HepG2 (cell line): ENCODE measurements at regions not wholly inside any gene's neighbourhood (a gene's known extent, or its start where the extent isn't known, plus 50 kb on each side); places are given as distances from the start of the nearest gene placed in this dataset.

ENCODE experiments used
- ATAC-seq: fragments of 200-7000 bp; cut with Tn5 transposase; 3 replicates; pipeline ENCODE4 v1.9.1; 2020; ENCODE audit warnings: mild to moderate bottlenecking, moderate library complexity
- BruUV-seq: library from RNA; stranded (reverse); fragments of 400-500 nt; replicated peaks from 2 replicates; lab custom pipeline; 2021; lab: Mats Ljungman, UMichigan
- CTCF ChIA-PET: fragments of 300-600 bp; formaldehyde crosslinking; extraction: SDS; loops from one replicate; lab custom pipeline; 2021; ENCODE audit warnings: low total read pairs, inconsistent platforms, low intra/inter-chr PET ratio; lab: Yijun Ruan, JAX
- POLR2A ChIA-PET: fragments of 350-600 bp; sonication (Branson Sonifier 250); formaldehyde crosslinking; loops from one replicate; lab custom pipeline; 2020; ENCODE audit warnings: antibody characterized with exemption, inconsistent platforms; lab: Yijun Ruan, JAX
- DNase-seq: peaks from one replicate; pipeline ENCODE4 v3.0.0-alpha.2; 2015; ENCODE audit warnings: low spot score
- FAIRE-seq: peaks from 3 replicates; lab custom pipeline; 2011; peaks lifted over from hg19 to GRCh38; lab: Jason Lieb, UNC
- H2AFZ ChIP-seq: one replicate; pipeline ENCODE4 v1.6.1; 2011; ENCODE audit warnings: low read length, inconsistent platforms
- H3K27ac ChIP-seq: fragments of 300-600 bp; 3 replicates; pipeline ENCODE4 v1.8.0; 2011; ENCODE audit warnings: mixed run types, mild to moderate bottlenecking, mixed read lengths, low read length, inconsistent platforms; ENCODE audit not compliant: insufficient read depth; ENCODE audit errors: extremely low read length
- H3K27me3 ChIP-seq, 2 experiments: fragments of 200-600 bp in 1 of 2; 2 replicates in 1 of 2; 3 replicates in 1 of 2; pipeline versions ENCODE4 v1.6.0 to v1.8.0; 2011; ENCODE audit warnings: low read length in 2 of 2, mild to moderate bottlenecking in 2 of 2, moderate library complexity in 2 of 2, inconsistent platforms in 1 of 2; ENCODE audit not compliant: insufficient read depth in 2 of 2, control insufficient read depth in 1 of 2
- H3K36me3 ChIP-seq, 2 experiments: fragments of 200-600 bp in 1 of 2; replicated peaks in 1 of 2; 2 replicates in 1 of 2; 3 replicates in 1 of 2; pipeline versions ENCODE4 v1.5.1 to v1.8.0; 2011; ENCODE audit warnings: low read length in 2 of 2, inconsistent platforms in 1 of 2; ENCODE audit not compliant: insufficient read depth in 2 of 2, control insufficient read depth in 1 of 2
- H3K4me1 ChIP-seq: 2 replicates; pipeline ENCODE4 v1.5.1; 2012; ENCODE audit warnings: low read length, inconsistent platforms; ENCODE audit not compliant: insufficient read depth
- H3K4me2 ChIP-seq: 2 replicates; pipeline ENCODE4 v1.6.0; 2011; ENCODE audit warnings: low read depth, low read length, inconsistent platforms
- H3K4me3 ChIP-seq, 3 experiments: fragments of 200-600 bp in 1 of 3; sonication (generic), shearing (Covaris generic) in 1 of 3; replicated peaks in 1 of 3; 2 replicates each; pipeline ENCODE4 v1.5.1; 2011 to 2016; ENCODE audit warnings: low read length in 3 of 3, inconsistent platforms in 2 of 3, low read depth in 2 of 3, mild to moderate bottlenecking in 2 of 3, control low read depth in 1 of 3, mixed read lengths in 1 of 3; ENCODE audit not compliant: insufficient read depth in 1 of 3
- H3K79me2 ChIP-seq: one replicate; pipeline ENCODE4 v1.6.1; 2011; ENCODE audit warnings: low read length, inconsistent platforms; ENCODE audit not compliant: insufficient read depth
- H3K9ac ChIP-seq: 2 replicates; pipeline ENCODE4 v1.6.0; 2011; ENCODE audit warnings: mild to moderate bottlenecking, low read depth, low read length, inconsistent platforms; ENCODE audit not compliant: insufficient read depth
- H3K9me3 ChIP-seq: 2 replicates; pipeline ENCODE4 v1.5.1; 2012; ENCODE audit warnings: mild to moderate bottlenecking, low read length
- H4K20me1 ChIP-seq: 2 replicates; pipeline ENCODE4 v1.6.0; 2011; ENCODE audit warnings: inconsistent platforms, mild to moderate bottlenecking, low read length, moderate library complexity; ENCODE audit not compliant: insufficient read depth
- ARID2 ChIP-seq: sonication (generic); formaldehyde crosslinking; IDR thresholded peaks from 2 replicates; pipeline ENCODE4 v1.8.1; 2022; ENCODE audit warnings: mild to moderate bottlenecking, missing genetic modification reagents, borderline replicate concordance
- ATAD3A ChIP-seq: sonication (generic); formaldehyde crosslinking; IDR thresholded peaks from 2 replicates; pipeline ENCODE4 v1.4.0; 2020; ENCODE audit warnings: missing genetic modification reagents
- CEBPG ChIP-seq: IDR thresholded peaks from 2 replicates; pipeline ENCODE4 v1.6.1; 2016
- ELF3 ChIP-seq: IDR thresholded peaks from 2 replicates; pipeline ENCODE4 v1.6.1; 2016; ENCODE audit warnings: missing genetic modification reagents, missing compliant biosample characterization
- HDAC6 ChIP-seq: fragments of 200-600 bp; sonication (generic); IDR thresholded peaks from 2 replicates; pipeline ENCODE4 v1.7.0; 2017; ENCODE audit warnings: mild to moderate bottlenecking, antibody characterized with exemption, low read length, low read depth
- RNF219 ChIP-seq: sonication (generic); formaldehyde crosslinking; IDR thresholded peaks from 2 replicates; pipeline ENCODE4 v1.5.0; 2020; ENCODE audit warnings: mild to moderate bottlenecking, missing genetic modification reagents
- TRAFD1 ChIP-seq: sonication (generic); formaldehyde crosslinking; IDR thresholded peaks from 2 replicates; pipeline ENCODE4 v1.5.1; 2020; ENCODE audit warnings: missing genetic modification reagents, mild to moderate bottlenecking, borderline replicate concordance
- ZNF17 ChIP-seq: sonication (generic); formaldehyde crosslinking; IDR thresholded peaks from 2 replicates; pipeline ENCODE4 v1.5.0; 2020; ENCODE audit warnings: mild to moderate bottlenecking, missing genetic modification reagents
- ZNF3 ChIP-seq: IDR thresholded peaks from 2 replicates; pipeline ENCODE4 v1.7.0; 2017; ENCODE audit warnings: inconsistent platforms
- ZNF350 ChIP-seq: sonication (generic); formaldehyde crosslinking; IDR thresholded peaks from 2 replicates; pipeline ENCODE4 v1.4.0; 2020; ENCODE audit warnings: mild to moderate bottlenecking, low read depth, missing genetic modification reagents, borderline replicate concordance
- ZNF530 ChIP-seq: sonication (generic); formaldehyde crosslinking; IDR thresholded peaks from 2 replicates; pipeline ENCODE4 v1.5.0; 2020; ENCODE audit warnings: low read depth, mild to moderate bottlenecking, missing genetic modification reagents
- ZNF652 ChIP-seq: IDR thresholded peaks from 2 replicates; pipeline ENCODE4 v1.6.1; 2016; ENCODE audit warnings: low read depth, borderline replicate concordance
- in situ Hi-C: cut with HindIII; loops from 2 replicates; pipeline ENCODE4 v1.10.0; 2017; ENCODE audit warnings: low pct_unique_long_range_greater_than_20kb; ENCODE audit not compliant: extremely low pct_ligation_motif_present
- intact Hi-C: fragments of 100-400 bp; cut with micrococcal nuclease; formaldehyde crosslinking; loops from one replicate; pipeline ENCODE4 v1.10.0; 2022; ENCODE audit not compliant: unreplicated experiment
- TF ChIP-seq, protein P1 (sequence below): sonication (generic); formaldehyde crosslinking; IDR thresholded peaks from 2 replicates; pipeline ENCODE4 v1.5.1; 2020; ENCODE audit warnings: missing genetic modification reagents, mild to moderate bottlenecking, borderline replicate concordance
- TF ChIP-seq, protein P2 (sequence below): sonication (generic); formaldehyde crosslinking; IDR thresholded peaks from 2 replicates; pipeline ENCODE4 v1.4.0; 2020; ENCODE audit warnings: missing genetic modification reagents
- TF ChIP-seq, protein P3 (sequence below): sonication (generic); formaldehyde crosslinking; conservative IDR thresholded peaks from 2 replicates; pipeline ENCODE4 v1.8.1; 2023; ENCODE audit warnings: missing genetic modification reagents
- TF ChIP-seq, protein P4 (sequence below): IDR thresholded peaks from 2 replicates; pipeline ENCODE4 v1.6.1; 2012; ENCODE audit warnings: inconsistent platforms
- TF ChIP-seq, protein P5 (sequence below): sonication (generic); formaldehyde crosslinking; IDR thresholded peaks from 2 replicates; pipeline ENCODE4 v1.5.0; 2020; ENCODE audit warnings: missing genetic modification reagents, mild to moderate bottlenecking, borderline replicate concordance

GRCh38 chr13:80881942-80882445, 541.1 kb upstream of the SPRY2 start:
- H3K4me2 ChIP-seq, result no peak overlapping the region
- ChIA-PET CTCF (no interaction called here), POLR2A (no interaction called here)
- H3K36me3 ChIP-seq, result no peaks in the 10 kb centered on the region
- H2AFZ ChIP-seq, result no peak overlapping the region
- no peaks in the 10 kb centered on the region for H4K20me1 ChIP-seq
- ATAC-seq, result no peak
- no peaks in the 10 kb centered on the region for H3K27me3 ChIP-seq
- in situ Hi-C loops, result no loop called here
- H3K4me3 ChIP-seq, result no peak overlapping the region
- DNase-seq, result no peak
- H3K4me1 ChIP-seq, result no peaks in the 10 kb centered on the region
- H3K27ac ChIP-seq, result no peak overlapping the region
- FAIRE-seq, result no peak
- no peaks in the 10 kb centered on the region for H3K79me2 ChIP-seq
- H3K9ac ChIP-seq, result no peak overlapping the region
- H3K9me3 ChIP-seq, result no peaks in the 10 kb centered on the region
- BruUV-seq, result no TSS peak
- intact Hi-C loops, result no loop called here
- no peak for TF ChIP-seq ZNF530 (CRISPR knock-in tag)
- TF ChIP-seq ARID2, result no peak
- no peak for TF ChIP-seq TRAFD1 (CRISPR knock-in tag)
- TF ChIP-seq, protein P1, sequence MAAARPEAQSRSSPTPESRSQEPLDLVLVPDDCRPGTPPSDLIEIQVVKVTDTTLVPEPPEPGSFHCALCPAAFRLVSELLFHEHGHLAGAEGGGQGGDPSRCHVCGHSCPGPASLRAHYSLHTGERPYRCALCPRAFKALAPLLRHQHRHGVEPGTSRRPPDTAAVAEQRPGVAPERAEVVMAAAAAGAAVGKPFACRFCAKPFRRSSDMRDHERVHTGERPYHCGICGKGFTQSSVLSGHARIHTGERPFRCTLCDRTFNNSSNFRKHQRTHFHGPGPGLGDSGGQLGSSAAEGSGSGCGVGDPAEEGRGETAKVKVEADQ, result no peak
- no peak for TF ChIP-seq ZNF3
- TF ChIP-seq, protein P2, sequence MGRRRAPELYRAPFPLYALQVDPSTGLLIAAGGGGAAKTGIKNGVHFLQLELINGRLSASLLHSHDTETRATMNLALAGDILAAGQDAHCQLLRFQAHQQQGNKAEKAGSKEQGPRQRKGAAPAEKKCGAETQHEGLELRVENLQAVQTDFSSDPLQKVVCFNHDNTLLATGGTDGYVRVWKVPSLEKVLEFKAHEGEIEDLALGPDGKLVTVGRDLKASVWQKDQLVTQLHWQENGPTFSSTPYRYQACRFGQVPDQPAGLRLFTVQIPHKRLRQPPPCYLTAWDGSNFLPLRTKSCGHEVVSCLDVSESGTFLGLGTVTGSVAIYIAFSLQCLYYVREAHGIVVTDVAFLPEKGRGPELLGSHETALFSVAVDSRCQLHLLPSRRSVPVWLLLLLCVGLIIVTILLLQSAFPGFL (CRISPR knock-in tag), result no peak
- TF ChIP-seq, protein P3, sequence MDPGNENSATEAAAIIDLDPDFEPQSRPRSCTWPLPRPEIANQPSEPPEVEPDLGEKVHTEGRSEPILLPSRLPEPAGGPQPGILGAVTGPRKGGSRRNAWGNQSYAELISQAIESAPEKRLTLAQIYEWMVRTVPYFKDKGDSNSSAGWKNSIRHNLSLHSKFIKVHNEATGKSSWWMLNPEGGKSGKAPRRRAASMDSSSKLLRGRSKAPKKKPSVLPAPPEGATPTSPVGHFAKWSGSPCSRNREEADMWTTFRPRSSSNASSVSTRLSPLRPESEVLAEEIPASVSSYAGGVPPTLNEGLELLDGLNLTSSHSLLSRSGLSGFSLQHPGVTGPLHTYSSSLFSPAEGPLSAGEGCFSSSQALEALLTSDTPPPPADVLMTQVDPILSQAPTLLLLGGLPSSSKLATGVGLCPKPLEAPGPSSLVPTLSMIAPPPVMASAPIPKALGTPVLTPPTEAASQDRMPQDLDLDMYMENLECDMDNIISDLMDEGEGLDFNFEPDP, result no peak
- TF ChIP-seq ATAD3A (CRISPR knock-in tag), result no peak
- TF ChIP-seq, protein P4, sequence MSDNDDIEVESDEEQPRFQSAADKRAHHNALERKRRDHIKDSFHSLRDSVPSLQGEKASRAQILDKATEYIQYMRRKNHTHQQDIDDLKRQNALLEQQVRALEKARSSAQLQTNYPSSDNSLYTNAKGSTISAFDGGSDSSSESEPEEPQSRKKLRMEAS, result no peak
- TF ChIP-seq HDAC6, result no peak
- TF ChIP-seq, protein P5, sequence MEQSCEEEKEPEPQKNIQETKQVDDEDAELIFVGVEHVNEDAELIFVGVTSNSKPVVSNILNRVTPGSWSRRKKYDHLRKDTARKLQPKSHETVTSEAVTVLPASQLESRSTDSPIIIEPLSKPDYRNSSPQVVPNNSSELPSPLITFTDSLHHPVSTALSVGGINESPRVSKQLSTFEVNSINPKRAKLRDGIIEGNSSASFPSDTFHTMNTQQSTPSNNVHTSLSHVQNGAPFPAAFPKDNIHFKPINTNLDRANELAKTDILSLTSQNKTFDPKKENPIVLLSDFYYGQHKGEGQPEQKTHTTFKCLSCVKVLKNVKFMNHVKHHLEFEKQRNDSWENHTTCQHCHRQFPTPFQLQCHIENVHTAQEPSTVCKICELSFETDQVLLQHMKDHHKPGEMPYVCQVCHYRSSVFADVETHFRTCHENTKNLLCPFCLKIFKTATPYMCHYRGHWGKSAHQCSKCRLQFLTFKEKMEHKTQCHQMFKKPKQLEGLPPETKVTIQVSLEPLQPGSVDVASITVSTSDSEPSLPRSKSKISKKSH (CRISPR knock-in tag), result no peak
- TF ChIP-seq RNF219 (CRISPR knock-in tag), result no peak
- TF ChIP-seq ELF3, result no peak
- TF ChIP-seq ZNF17 (CRISPR knock-in tag), result no peak
- TF ChIP-seq ZNF350, result no peak
- TF ChIP-seq CEBPG, result no peak
- no peak for TF ChIP-seq ZNF652 (CRISPR knock-in tag)
